Ishikawa (cell line): ENCODE measurements at regions not wholly inside any gene's neighbourhood (a gene's known extent, or its start where the extent isn't known, plus 50 kb on each side); places are given as distances from the start of the nearest gene placed in this dataset.

Source experiments
- CEBPB ChIP-seq: IDR thresholded peaks from 2 replicates; pipeline ENCODE4 v1.6.1; 2012
- CREB1 ChIP-seq: IDR thresholded peaks from 2 replicates; pipeline ENCODE4 v1.6.1; 2012; ENCODE audit warnings: low read depth
- EGR1 ChIP-seq: IDR thresholded peaks from 2 replicates; pipeline ENCODE4 v1.6.1; 2012
- EP300 ChIP-seq: IDR thresholded peaks from 2 replicates; pipeline ENCODE4 v1.6.1; 2012; ENCODE audit warnings: borderline replicate concordance
- FOXM1 ChIP-seq: IDR thresholded peaks from 2 replicates; pipeline ENCODE4 v1.6.1; 2012; ENCODE audit warnings: low read depth, borderline replicate concordance
- MAX ChIP-seq: IDR thresholded peaks from 2 replicates; pipeline ENCODE4 v1.6.1; 2012
- NFIC ChIP-seq: IDR thresholded peaks from 2 replicates; pipeline ENCODE4 v1.6.1; 2012
- RAD21 ChIP-seq: IDR thresholded peaks from 2 replicates; pipeline ENCODE4 v1.6.1; 2012; ENCODE audit warnings: low read depth
- REST ChIP-seq: IDR thresholded peaks from 2 replicates; pipeline ENCODE4 v1.6.1; 2012; ENCODE audit warnings: low read depth, mild to moderate bottlenecking
- TAF1 ChIP-seq: IDR thresholded peaks from 2 replicates; pipeline ENCODE4 v1.6.1; 2012; ENCODE audit warnings: low read depth, mild to moderate bottlenecking
- TCF12 ChIP-seq: IDR thresholded peaks from 2 replicates; pipeline ENCODE4 v1.6.1; 2012; ENCODE audit warnings: low read depth
- TEAD4 ChIP-seq: IDR thresholded peaks from 2 replicates; pipeline ENCODE4 v1.6.1; 2012
- USF1 ChIP-seq: IDR thresholded peaks from 2 replicates; pipeline ENCODE4 v1.6.1; 2012
- YY1 ChIP-seq: IDR thresholded peaks from 2 replicates; pipeline ENCODE4 v1.6.1; 2012; ENCODE audit warnings: low read depth
- ZBTB7A ChIP-seq: IDR thresholded peaks from 2 replicates; pipeline ENCODE4 v1.6.1; 2012; ENCODE audit warnings: low read depth

GRCh38 chr6:26230351-26230750 is 134.6 kb upstream of the BTN3A2 start:
- TF ChIP-seq CREB1, result no peak
- no peak for TF ChIP-seq NFIC
- TF ChIP-seq EGR1, result no peak
- TF ChIP-seq ZBTB7A, result no peak
- TF ChIP-seq TAF1, result no peak
- TF ChIP-seq REST, result no peak
- no peak for TF ChIP-seq RAD21
- no peak for TF ChIP-seq YY1
- no peak for TF ChIP-seq TEAD4
- TF ChIP-seq TCF12, result no peak
- no peak for TF ChIP-seq USF1
- TF ChIP-seq FOXM1, result no peak
- no peak for TF ChIP-seq CEBPB
- TF ChIP-seq EP300, result no peak
- TF ChIP-seq MAX, result no peak

- TF ChIP-seq FOXM1, result no peak
- TF ChIP-seq MAX, result no peak
These were observed 133.9 kb upstream of the BTN3A2 start for GRCh38 chr6:26231006-26231587.

GRCh38 chr6:26232306-26232939 is 132.6 kb upstream of the BTN3A2 start:
- TF ChIP-seq EGR1 (no peak), TEAD4 (no peak), RAD21 (no peak), CEBPB (no peak), FOXM1 (no peak), MAX (no peak), NFIC (no peak), EP300 (no peak), REST (no peak), ZBTB7A (no peak), TCF12 (no peak), CREB1 (no peak), USF1 (no peak), TAF1 (no peak)

GRCh38 chr6:26232940-26233648 is 131.9 kb upstream of the BTN3A2 start:
- TF ChIP-seq YY1, result no peak
- no peak for TF ChIP-seq FOXM1
- TF ChIP-seq TEAD4, result no peak
- TF ChIP-seq CEBPB, result no peak
- no peak for TF ChIP-seq MAX
- no peak for TF ChIP-seq RAD21
- no peak for TF ChIP-seq NFIC

- TF ChIP-seq TEAD4 (no peak), CREB1 (no peak), REST (no peak), TAF1 (no peak), TCF12 (no peak), RAD21 (no peak), NFIC (no peak), ZBTB7A (no peak), MAX (no peak), USF1 (no peak), FOXM1 (no peak), YY1 (no peak), EGR1 (no peak), EP300 (no peak), CEBPB (no peak)
These were observed 131.2 kb upstream of the BTN3A2 start for GRCh38 chr6:26233649-26234420.
